Activated CD4-positive, alpha-beta T cell treated with anti-CD3 and anti-CD28 coated beads, Interleukin-2, amount 10 ng/mL, durations not matched to agents 24 days and 14 days (primary cell): ENCODE measurements at regions not wholly inside any gene's neighbourhood (a gene's known extent, or its start where the extent isn't known, plus 50 kb on each side); places are given as distances from the start of the nearest gene placed in this dataset.
A peak's percentile ranks its signal among the peaks of the same experiment; 100 is the strongest.

Source experiments
- DNase-seq: peaks from one replicate; pipeline ENCODE4 v3.0.0; 2022
- H3K27ac Mint-ChIP-seq: one replicate; pipeline ENCODE4 v1.8.0; 2022; ENCODE audit warnings: mild to moderate bottlenecking, mixed read lengths
- H3K27me3 Mint-ChIP-seq: one replicate; pipeline ENCODE4 v1.8.0; 2022; ENCODE audit warnings: mixed read lengths
- H3K36me3 Mint-ChIP-seq: one replicate; pipeline ENCODE4 v1.8.0; 2022; ENCODE audit warnings: low read depth, mild to moderate bottlenecking, mixed read lengths
- H3K4me1 Mint-ChIP-seq: one replicate; pipeline ENCODE4 v1.8.0; 2021; ENCODE audit warnings: mixed read lengths
- H3K4me3 Mint-ChIP-seq: one replicate; pipeline ENCODE4 v1.8.0; 2022; ENCODE audit warnings: mild to moderate bottlenecking, moderate library complexity, mixed read lengths
- H3K9me3 Mint-ChIP-seq: one replicate; pipeline ENCODE4 v1.8.0; 2021; ENCODE audit warnings: mixed read lengths
- intact Hi-C: fragments of 100-400 bp; cut with micrococcal nuclease; formaldehyde crosslinking; loops from one replicate; pipeline ENCODE4 v1.15.1; 2023

- no peaks in the 10 kb centered on the region for H3K4me1 Mint-ChIP-seq
- H3K27ac Mint-ChIP-seq: no peak overlapping the region
- intact Hi-C loops: no loop called here
- peaks cover 4% of the 10 kb centered on the region for H3K9me3 Mint-ChIP-seq
- H3K36me3 Mint-ChIP-seq: no peaks in the 10 kb centered on the region
- H3K4me3 Mint-ChIP-seq: no peak overlapping the region
- H3K27me3 Mint-ChIP-seq: peaks cover 10% of the 10 kb centered on the region
- DNase-seq: no peak
Measured at GRCh38 chr13:50675651-50676050, 167.8 kb downstream of the DLEU7 start.

GRCh38 chr13:50676602-50677001 is 166.9 kb downstream of the DLEU7 start:
- intact Hi-C loops: no loop called here
- Mint-ChIP-seq H3K36me3 (no peaks in the 10 kb centered on the region), H3K4me1 (no peaks in the 10 kb centered on the region), H3K27me3 (peaks cover 7% of the 10 kb centered on the region), H3K4me3 (no peak overlapping the region), H3K9me3 (peaks cover 4% of the 10 kb centered on the region), H3K27ac (no peak overlapping the region)
- DNase-seq: no peak

GRCh38 chr13:50677258-50677657 is 166.2 kb downstream of the DLEU7 start:
- no peak for DNase-seq
- Mint-ChIP-seq H3K4me1 (no peaks in the 10 kb centered on the region), H3K36me3 (no peaks in the 10 kb centered on the region), H3K9me3 (peaks cover 4% of the 10 kb centered on the region), H3K27ac (no peak overlapping the region), H3K27me3 (peaks cover 5% of the 10 kb centered on the region), H3K4me3 (no peak overlapping the region)
- intact Hi-C loops: no loop called here

- peaks cover 6% of the 10 kb centered on the region for H3K9me3 Mint-ChIP-seq
- H3K4me3 Mint-ChIP-seq: no peak overlapping the region
- intact Hi-C loops: no loop called here
- no peaks in the 10 kb centered on the region for H3K4me1 Mint-ChIP-seq
- no peaks in the 10 kb centered on the region for H3K36me3 Mint-ChIP-seq
- peaks cover 8% of the 10 kb centered on the region for H3K27me3 Mint-ChIP-seq
- DNase-seq: no peak
- no peak overlapping the region for H3K27ac Mint-ChIP-seq
Measured at GRCh38 chr13:50677687-50678463, 165.6 kb downstream of the DLEU7 start.

GRCh38 chr13:50678464-50679162 is 164.9 kb downstream of the DLEU7 start:
- Mint-ChIP-seq H3K27me3 (peaks cover 11% of the 10 kb centered on the region), H3K27ac (no peak overlapping the region), H3K36me3 (no peaks in the 10 kb centered on the region), H3K4me1 (no peaks in the 10 kb centered on the region), H3K4me3 (no peak overlapping the region), H3K9me3 (peaks cover 8% of the 10 kb centered on the region)
- intact Hi-C loops: no loop called here
- no peak for DNase-seq

GRCh38 chr13:50679321-50679720 is 164.2 kb downstream of the DLEU7 start:
- H3K27ac Mint-ChIP-seq: no peak overlapping the region
- DNase-seq: no peak
- H3K4me1 Mint-ChIP-seq: no peaks in the 10 kb centered on the region
- peaks cover 8% of the 10 kb centered on the region for H3K9me3 Mint-ChIP-seq
- H3K4me3 Mint-ChIP-seq: no peak overlapping the region
- intact Hi-C loops: no loop called here
- H3K27me3 Mint-ChIP-seq: peaks cover 13% of the 10 kb centered on the region
- H3K36me3 Mint-ChIP-seq: no peaks in the 10 kb centered on the region

GRCh38 chr13:50682002-50682401 is 161.5 kb downstream of the DLEU7 start:
- peaks cover 6% of the 10 kb centered on the region for H3K4me1 Mint-ChIP-seq
- intact Hi-C loops: no loop called here
- H3K27me3 Mint-ChIP-seq: peaks cover 18% of the 10 kb centered on the region
- DNase-seq: no peak
- H3K4me3 Mint-ChIP-seq: no peak overlapping the region
- peaks cover 5% of the 10 kb centered on the region for H3K9me3 Mint-ChIP-seq
- H3K27ac Mint-ChIP-seq: no peak overlapping the region
- no peaks in the 10 kb centered on the region for H3K36me3 Mint-ChIP-seq

GRCh38 chr13:50682966-50683365 is 160.5 kb downstream of the DLEU7 start:
- intact Hi-C loops: no loop called here

GRCh38 chr13:50684366-50684765 is 159.1 kb downstream of the DLEU7 start:
- Mint-ChIP-seq H3K36me3 (no peaks in the 10 kb centered on the region), H3K4me1 (peaks cover 7% of the 10 kb centered on the region), H3K27ac (no peak overlapping the region), H3K4me3 (no peak overlapping the region), H3K9me3 (peaks cover 5% of the 10 kb centered on the region), H3K27me3 (peaks cover 18% of the 10 kb centered on the region)
- DNase-seq: no peak
- intact Hi-C loops: no loop called here

More at GRCh38 chr13:50682966-50683365, 160.5 kb downstream of the DLEU7 start:
- H3K36me3 Mint-ChIP-seq: no peaks in the 10 kb centered on the region
- H3K4me3 Mint-ChIP-seq: no peak overlapping the region
- peaks cover 7% of the 10 kb centered on the region for H3K4me1 Mint-ChIP-seq
- no peak overlapping the region for H3K27ac Mint-ChIP-seq
- no peak for DNase-seq
- H3K27me3 Mint-ChIP-seq: peaks cover 18% of the 10 kb centered on the region
- H3K9me3 Mint-ChIP-seq: peaks cover 5% of the 10 kb centered on the region

- H3K4me1 Mint-ChIP-seq: peaks cover 7% of the 10 kb centered on the region
- no peak overlapping the region for H3K4me3 Mint-ChIP-seq
- peaks cover 18% of the 10 kb centered on the region for H3K27me3 Mint-ChIP-seq
- intact Hi-C loops: no loop called here
- H3K27ac Mint-ChIP-seq: no peak overlapping the region
- H3K36me3 Mint-ChIP-seq: no peaks in the 10 kb centered on the region
- no peak for DNase-seq
- H3K9me3 Mint-ChIP-seq: peaks cover 5% of the 10 kb centered on the region
Measured at GRCh38 chr13:50685491-50685890, 158.0 kb downstream of the DLEU7 start.

GRCh38 chr13:50685956-50686355 is 157.5 kb downstream of the DLEU7 start:
- no peaks in the 10 kb centered on the region for H3K36me3 Mint-ChIP-seq
- no peak overlapping the region for H3K4me3 Mint-ChIP-seq
- peaks cover 7% of the 10 kb centered on the region for H3K4me1 Mint-ChIP-seq
- intact Hi-C loops: no loop called here
- H3K9me3 Mint-ChIP-seq: peaks cover 5% of the 10 kb centered on the region
- no peak for DNase-seq
- no peak overlapping the region for H3K27ac Mint-ChIP-seq
- peaks cover 16% of the 10 kb centered on the region for H3K27me3 Mint-ChIP-seq

GRCh38 chr13:50686551-50686950 is 156.9 kb downstream of the DLEU7 start:
- Mint-ChIP-seq H3K27me3 (peaks cover 16% of the 10 kb centered on the region), H3K4me3 (no peak overlapping the region), H3K4me1 (peaks cover 7% of the 10 kb centered on the region), H3K27ac (no peak overlapping the region), H3K36me3 (no peaks in the 10 kb centered on the region), H3K9me3 (peaks cover 5% of the 10 kb centered on the region)
- intact Hi-C loops: no loop called here
- peak; percentile 62 for DNase-seq

- Mint-ChIP-seq H3K27ac (no peak overlapping the region), H3K36me3 (no peaks in the 10 kb centered on the region), H3K4me3 (no peak overlapping the region), H3K4me1 (peaks cover 7% of the 10 kb centered on the region), H3K27me3 (peaks cover 13% of the 10 kb centered on the region), H3K9me3 (peaks cover 5% of the 10 kb centered on the region)
- no peak for DNase-seq
- intact Hi-C loops: no loop called here
Measured at GRCh38 chr13:50687545-50687944, 155.9 kb downstream of the DLEU7 start.

- Mint-ChIP-seq H3K4me3 (no peak overlapping the region), H3K36me3 (no peaks in the 10 kb centered on the region), H3K27me3 (peaks cover 2% of the 10 kb centered on the region), H3K27ac (no peak overlapping the region), H3K4me1 (peaks cover 7% of the 10 kb centered on the region), H3K9me3 (no peaks in the 10 kb centered on the region)
- no peak for DNase-seq
- intact Hi-C loops: no loop called here
Measured at GRCh38 chr13:50690006-50690405, 153.5 kb downstream of the DLEU7 start.
